Muscle of leg (tissue), 3 donors: ENCODE measurements at regions not wholly inside any gene's neighbourhood (a gene's known extent, or its start where the extent isn't known, plus 50 kb on each side); places are given as distances from the start of the nearest gene placed in this dataset.
"Not testable (repeated sequence)": the region's sequence is repeated elsewhere in the genome, so short reads cannot be mapped to it uniquely, and the experiment has no call there.

ENCODE experiments used
- DNase-seq: peaks from one replicate; pipeline ENCODE4 v3.0.0; 2013
- H3K27ac ChIP-seq: one replicate; pipeline ENCODE4 v1.5.1; 2013; ENCODE audit warnings: mild to moderate bottlenecking, low read length, control low read depth
- H3K27me3 ChIP-seq: one replicate; pipeline ENCODE4 v1.6.1; 2013; ENCODE audit warnings: low read length; ENCODE audit not compliant: control insufficient read depth, insufficient read depth
- H3K36me3 ChIP-seq: one replicate; pipeline ENCODE4 v1.6.1; 2013; ENCODE audit warnings: low read length; ENCODE audit not compliant: control insufficient read depth, insufficient read depth
- H3K4me1 ChIP-seq: one replicate; pipeline ENCODE4 v1.6.1; 2013; ENCODE audit warnings: low read length; ENCODE audit not compliant: control insufficient read depth, insufficient read depth
- H3K4me3 ChIP-seq: one replicate; pipeline ENCODE4 v1.5.1; 2013; ENCODE audit warnings: low read length, control low read depth
- H3K9me3 ChIP-seq: replicated peaks from 2 replicates; pipeline ENCODE4 v1.6.1; 2013; ENCODE audit warnings: low read depth, low read length; ENCODE audit not compliant: control insufficient read depth
- WGBS: methylation state at CpG from one replicate; pipeline ENCODE4 v1.1.5; 2013; ENCODE audit warnings: missing lambda C conversion rate; ENCODE audit not compliant: insufficient coverage; 5-methylcytosine and 5-hydroxymethylcytosine counted together

- not testable (repeated sequence) for H3K4me1 ChIP-seq, H3K36me3 ChIP-seq, H3K27me3 ChIP-seq, H3K27ac ChIP-seq, H3K9me3 ChIP-seq, DNase-seq, H3K4me3 ChIP-seq
- 74% methylated on average over 4 of the region's 6 CpGs for WGBS
Measured at GRCh38 chr4:14169940-14170339, 542.4 kb upstream of the BOD1L1 start.

- no peaks in the 10 kb centered on the region for H3K36me3 ChIP-seq
- H3K4me1 ChIP-seq = peaks cover 2% of the 10 kb centered on the region
- H3K9me3 ChIP-seq = no peaks in the 10 kb centered on the region
- no peak overlapping the region for H3K4me3 ChIP-seq
- DNase-seq = no peak
- WGBS = no CpG with 5 or more reads among the region's 3 CpGs
- no peak overlapping the region for H3K27ac ChIP-seq
- no peaks in the 10 kb centered on the region for H3K27me3 ChIP-seq
Measured at GRCh38 chr4:14176613-14177012, 549.1 kb upstream of the BOD1L1 start.

GRCh38 chr4:14177987-14178386 lies 550.5 kb upstream of the BOD1L1 start:
- WGBS = 100% methylated on average over 1 of the region's 3 CpGs
- Histone ChIP-seq H3K36me3 (no peaks in the 10 kb centered on the region), H3K27me3 (no peaks in the 10 kb centered on the region), H3K4me3 (no peak overlapping the region), H3K27ac (no peak overlapping the region), H3K9me3 (no peaks in the 10 kb centered on the region), H3K4me1 (peaks cover 2% of the 10 kb centered on the region)
- no peak for DNase-seq

- H3K4me1 ChIP-seq = peaks cover 2% of the 10 kb centered on the region
- no peaks in the 10 kb centered on the region for H3K36me3 ChIP-seq
- H3K9me3 ChIP-seq = no peaks in the 10 kb centered on the region
- no peak overlapping the region for H3K27ac ChIP-seq
- H3K27me3 ChIP-seq = no peaks in the 10 kb centered on the region
- DNase-seq = peak; percentile 60
- WGBS = 17% methylated on average over 1 of the region's 1 CpG
- no peak overlapping the region for H3K4me3 ChIP-seq
Measured at GRCh38 chr4:14178421-14178820, 550.9 kb upstream of the BOD1L1 start.

- no peak for DNase-seq
- WGBS = 100% methylated on average over 1 of the region's 2 CpGs
- H3K27me3 ChIP-seq = no peaks in the 10 kb centered on the region
- peaks cover 5% of the 10 kb centered on the region for H3K4me1 ChIP-seq
- no peak overlapping the region for H3K4me3 ChIP-seq
- H3K9me3 ChIP-seq = no peaks in the 10 kb centered on the region
- no peaks in the 10 kb centered on the region for H3K36me3 ChIP-seq
- H3K27ac ChIP-seq = no peak overlapping the region
Measured at GRCh38 chr4:14180166-14180565, 552.6 kb upstream of the BOD1L1 start.

- no peaks in the 10 kb centered on the region for H3K36me3 ChIP-seq
- H3K4me3 ChIP-seq = no peak overlapping the region
- H3K4me1 ChIP-seq = peaks cover 5% of the 10 kb centered on the region
- H3K9me3 ChIP-seq = no peaks in the 10 kb centered on the region
- no peaks in the 10 kb centered on the region for H3K27me3 ChIP-seq
- no peak for DNase-seq
- no peak overlapping the region for H3K27ac ChIP-seq
- 62% methylated on average over 5 of the region's 6 CpGs for WGBS
Measured at GRCh38 chr4:14180983-14181601, 553.6 kb upstream of the BOD1L1 start.

GRCh38 chr4:14182148-14182547 lies 554.6 kb upstream of the BOD1L1 start:
- WGBS = 78% methylated on average over 1 of the region's 6 CpGs
- Histone ChIP-seq H3K4me1 (peaks cover 5% of the 10 kb centered on the region), H3K4me3 (no peak overlapping the region), H3K27me3 (no peaks in the 10 kb centered on the region), H3K27ac (no peak overlapping the region), H3K9me3 (no peaks in the 10 kb centered on the region), H3K36me3 (no peaks in the 10 kb centered on the region)
- DNase-seq = peak; percentile 52

- Histone ChIP-seq H3K4me1 (peaks cover 4% of the 10 kb centered on the region), H3K27ac (no peak overlapping the region), H3K4me3 (no peak overlapping the region), H3K9me3 (no peaks in the 10 kb centered on the region), H3K27me3 (no peaks in the 10 kb centered on the region), H3K36me3 (no peaks in the 10 kb centered on the region)
- peak; percentile 98 for DNase-seq
- 0% methylated on average over 2 of the region's 3 CpGs for WGBS
Measured at GRCh38 chr4:14184265-14184664, 556.7 kb upstream of the BOD1L1 start.

- Histone ChIP-seq H3K4me1 (peaks cover 4% of the 10 kb centered on the region), H3K27ac (no peak overlapping the region), H3K36me3 (no peaks in the 10 kb centered on the region), H3K4me3 (no peak overlapping the region), H3K27me3 (no peaks in the 10 kb centered on the region), H3K9me3 (no peaks in the 10 kb centered on the region)
- no peak for DNase-seq
- no CpG with 5 or more reads among the region's 2 CpGs for WGBS
Measured at GRCh38 chr4:14184767-14185166, 557.2 kb upstream of the BOD1L1 start.

- H3K4me3 ChIP-seq = no peak overlapping the region
- H3K9me3 ChIP-seq = no peaks in the 10 kb centered on the region
- no peak overlapping the region for H3K27ac ChIP-seq
- no peaks in the 10 kb centered on the region for H3K36me3 ChIP-seq
- no peak for DNase-seq
- H3K27me3 ChIP-seq = no peaks in the 10 kb centered on the region
- peaks cover 4% of the 10 kb centered on the region for H3K4me1 ChIP-seq
Measured at GRCh38 chr4:14188214-14188613, 560.7 kb upstream of the BOD1L1 start.

GRCh38 chr4:14193601-14194000 lies 566.1 kb upstream of the BOD1L1 start:
- Histone ChIP-seq H3K9me3 (no peaks in the 10 kb centered on the region), H3K27ac (no peak overlapping the region), H3K4me1 (no peaks in the 10 kb centered on the region), H3K27me3 (no peaks in the 10 kb centered on the region), H3K4me3 (no peak overlapping the region), H3K36me3 (no peaks in the 10 kb centered on the region)
- no peak for DNase-seq
- no CpG with 5 or more reads among the region's 1 CpG for WGBS
